HL-60/S4 treated with phorbol 12-myristate 13-acetate at 8.2 ng/mL for 4 days and 3 days (cell line): ENCODE measurements at regions not wholly inside any gene's neighbourhood (a gene's known extent, or its start where the extent isn't known, plus 50 kb on each side); places are given as distances from the start of the nearest gene placed in this dataset.

Source experiments
- in situ Hi-C: fragments of 300-500 bp; cut with MboI; formaldehyde crosslinking; loops from 2 replicates; pipeline ENCODE4 v1.15.0; 2022; ENCODE audit warnings: low sequenced_read_pairs

GRCh38 chr7:46565253-46566096, 644.4 kb upstream of the IGFBP3 start:
- in situ Hi-C loops = no loop called here

GRCh38 chr7:46559194-46559832, 638.2 kb upstream of the IGFBP3 start:
- in situ Hi-C loops = no loop called here

- in situ Hi-C loops = no loop called here
Measured at GRCh38 chr7:46558482-46559193, 637.6 kb upstream of the IGFBP3 start.

- in situ Hi-C loops = no loop called here
Measured at GRCh38 chr7:46557781-46558180, 636.7 kb upstream of the IGFBP3 start.

- in situ Hi-C loops = no loop called here
Measured at GRCh38 chr7:46557295-46557711, 636.2 kb upstream of the IGFBP3 start.

GRCh38 chr7:46554688-46555422, 633.8 kb upstream of the IGFBP3 start:
- in situ Hi-C loops = no loop called here

GRCh38 chr7:46551603-46552002, 630.5 kb upstream of the IGFBP3 start:
- in situ Hi-C loops = no loop called here

- in situ Hi-C loops = no loop called here
Measured at GRCh38 chr7:46550864-46551263, 629.8 kb upstream of the IGFBP3 start.

GRCh38 chr7:46549892-46550639, 629.0 kb upstream of the IGFBP3 start:
- in situ Hi-C loops = no loop called here

GRCh38 chr7:46549347-46549746, 628.3 kb upstream of the IGFBP3 start:
- in situ Hi-C loops = no loop called here

- in situ Hi-C loops = no loop called here
Measured at GRCh38 chr7:46547044-46547443, 626.0 kb upstream of the IGFBP3 start.

- in situ Hi-C loops = no loop called here
Measured at GRCh38 chr7:46545790-46546189, 624.7 kb upstream of the IGFBP3 start.

- in situ Hi-C loops = no loop called here
Measured at GRCh38 chr7:46544396-46545008, 623.4 kb upstream of the IGFBP3 start.

GRCh38 chr7:46542076-46542475, 621.0 kb upstream of the IGFBP3 start:
- in situ Hi-C loops = no loop called here

- in situ Hi-C loops = no loop called here
Measured at GRCh38 chr7:46539892-46540483, 618.9 kb upstream of the IGFBP3 start.

GRCh38 chr7:46537191-46537905, 616.3 kb upstream of the IGFBP3 start:
- in situ Hi-C loops = no loop called here

GRCh38 chr7:46534664-46535588, 613.9 kb upstream of the IGFBP3 start:
- in situ Hi-C loops = no loop called here

GRCh38 chr7:46533946-46534345, 612.9 kb upstream of the IGFBP3 start:
- in situ Hi-C loops = no loop called here
